SKM-1 (cell line): ENCODE measurements at regions not wholly inside any gene's neighbourhood (a gene's known extent, or its start where the extent isn't known, plus 50 kb on each side); places are given as distances from the start of the nearest gene placed in this dataset.

Experiments used
- DNase-seq: peaks from one replicate; lab custom pipeline; 2025; ENCODE audit not compliant: unreplicated experiment; lab: John Stamatoyannopoulos, UW

DNA sequence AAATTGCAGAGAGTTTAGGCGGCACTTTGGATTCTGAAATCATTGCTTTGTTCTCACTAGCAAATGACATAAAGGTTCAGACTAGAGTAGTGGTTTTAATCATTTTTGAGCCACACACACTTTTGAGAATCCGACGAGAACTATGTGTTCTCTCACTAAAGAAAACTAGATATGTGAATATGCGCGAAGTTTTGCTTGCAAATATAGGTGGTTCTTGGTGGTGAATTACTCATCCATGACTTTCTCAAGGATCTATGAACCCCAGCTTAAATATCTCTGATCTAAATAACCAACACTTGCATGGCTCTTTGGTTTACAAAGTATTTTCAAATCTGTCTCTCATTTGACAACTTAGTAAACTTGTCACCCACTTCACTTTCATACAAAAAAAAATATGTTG is 54.8 kb downstream of the NOG start:
- no peak for DNase-seq

GRCh38 chr17:56648806-56649205 is 55.3 kb downstream of the NOG start:
- no peak for DNase-seq

DNA sequence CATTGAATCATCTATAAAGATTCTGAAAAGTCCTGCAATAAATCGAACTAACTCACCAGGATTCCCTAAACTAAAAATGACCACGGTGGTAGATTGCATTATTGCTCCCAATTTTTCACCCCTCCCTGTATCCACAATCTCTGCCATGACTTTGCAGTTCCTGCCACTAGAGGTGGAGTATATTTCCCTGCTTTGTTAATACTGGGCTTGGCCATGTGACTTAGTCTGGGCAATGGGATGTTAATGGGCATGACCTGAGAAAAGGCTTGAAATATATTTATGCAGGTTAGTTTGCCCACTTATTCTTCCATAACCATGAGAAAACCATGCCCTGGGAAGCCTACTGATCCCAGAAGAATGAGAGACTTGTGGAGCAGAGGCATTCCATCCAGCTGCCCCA is 59.1 kb downstream of the NOG start:
- no peak for DNase-seq

DNA sequence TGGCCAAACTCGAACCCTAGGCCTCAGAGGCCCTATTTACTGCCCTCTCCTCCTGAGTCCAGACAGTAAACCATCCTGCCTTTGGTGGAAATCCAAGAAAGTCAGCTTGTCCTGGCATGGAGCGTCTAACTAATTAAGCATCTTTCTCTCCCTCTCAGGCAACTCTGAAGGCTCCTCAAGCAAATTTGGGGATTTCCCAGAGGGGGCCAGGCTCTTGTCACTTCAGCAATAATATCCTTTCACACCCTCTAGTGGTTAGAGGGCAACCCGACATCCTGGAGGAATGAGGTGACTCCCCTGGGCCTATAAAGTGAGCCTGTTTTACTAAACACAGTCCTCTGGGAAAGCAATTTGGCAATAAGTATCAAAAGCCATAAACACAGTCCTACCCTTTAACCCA is 60.4 kb downstream of the NOG start:
- DNase-seq: peak; percentile 9

GRCh38 chr17:56656701-56657327 is 63.3 kb downstream of the NOG start:
- DNase-seq: no peak

DNA sequence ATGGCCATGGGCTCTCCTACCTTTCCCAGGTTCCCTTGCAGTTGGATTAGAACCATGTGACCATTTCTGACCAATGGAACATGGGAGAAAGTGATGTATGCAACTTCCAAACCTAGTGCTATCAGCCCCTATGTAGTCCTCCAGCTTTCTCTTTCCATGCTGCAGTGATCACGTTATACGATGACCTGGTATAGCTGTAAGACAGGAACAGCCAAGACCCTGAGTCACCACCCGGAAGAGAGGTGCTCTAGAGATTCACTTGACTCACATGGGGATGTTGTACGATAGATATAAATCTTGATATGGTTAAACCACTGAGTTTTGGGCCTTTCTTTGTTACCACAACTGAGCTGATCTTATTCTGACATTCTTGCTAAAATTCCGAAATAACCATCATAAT is 65.1 kb downstream of the NOG start:
- DNase-seq: no peak

GRCh38 chr17:56659622-56660021 is 66.1 kb downstream of the NOG start:
- no peak for DNase-seq

- DNase-seq: no peak
Observed at GRCh38 chr17:56661906-56662305, 68.4 kb downstream of the NOG start.

DNA sequence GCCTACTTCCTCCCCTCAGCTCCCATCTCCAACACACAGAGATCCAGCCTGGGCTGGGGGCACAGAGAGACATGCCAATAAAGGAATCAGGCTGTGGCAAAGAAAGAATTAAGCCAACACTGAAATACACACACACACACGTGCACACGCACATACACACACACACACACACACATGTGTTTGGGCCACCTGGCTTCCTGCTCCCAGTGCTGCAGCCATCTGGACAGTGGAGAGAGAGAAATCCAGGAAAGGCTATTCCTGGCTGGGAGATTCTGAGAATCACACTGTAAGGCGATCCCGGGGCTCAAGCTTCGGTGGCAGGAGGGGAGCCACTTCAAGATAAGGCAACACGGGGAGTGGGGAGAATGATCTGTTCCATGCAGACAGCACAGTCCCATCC is 72.4 kb downstream of the NOG start:
- no peak for DNase-seq

GRCh38 chr17:56667925-56668458 is 74.5 kb downstream of the NOG start:
- no peak for DNase-seq

GRCh38 chr17:56672195-56672594 is 78.7 kb downstream of the NOG start:
- no peak for DNase-seq

- DNase-seq: no peak
Observed at GRCh38 chr17:56674401-56674925, 81.0 kb downstream of the NOG start.

DNA sequence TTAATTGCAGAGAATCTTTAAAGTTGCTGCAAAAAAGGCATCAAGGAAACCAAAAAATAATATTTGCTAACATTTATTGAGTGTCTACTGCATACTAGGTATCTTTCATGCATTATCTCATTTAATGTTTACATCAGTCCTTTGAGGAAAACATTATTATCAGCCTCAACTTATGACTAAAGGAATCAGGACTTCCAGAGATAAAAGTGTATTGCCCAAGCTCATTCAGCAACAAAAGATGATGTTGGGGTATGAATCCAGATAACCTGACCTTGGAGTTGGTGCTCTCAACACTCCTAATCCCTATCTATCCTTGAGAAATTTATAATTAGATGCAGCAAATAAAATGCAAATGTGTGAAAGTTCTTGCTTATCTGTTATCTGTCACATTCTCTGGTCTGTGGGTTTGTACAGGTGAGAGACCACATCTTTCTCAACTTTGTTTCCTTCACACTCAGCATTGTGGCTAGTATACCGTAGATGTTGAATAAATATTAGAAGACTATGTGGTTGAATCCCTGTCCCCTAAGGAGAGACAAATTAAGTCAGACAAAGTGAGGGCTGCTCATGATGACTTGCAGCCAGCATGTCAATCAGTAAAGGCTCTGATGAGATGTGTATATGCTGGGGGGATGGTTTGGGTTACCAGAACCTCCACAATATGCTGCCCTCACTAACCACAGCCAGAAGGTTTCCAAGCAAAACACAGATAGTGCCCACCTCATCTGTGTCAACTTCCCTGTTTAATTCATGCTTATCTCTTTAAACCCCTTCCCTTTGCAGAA is 82.6 kb downstream of the NOG start:
- no peak for DNase-seq

DNA sequence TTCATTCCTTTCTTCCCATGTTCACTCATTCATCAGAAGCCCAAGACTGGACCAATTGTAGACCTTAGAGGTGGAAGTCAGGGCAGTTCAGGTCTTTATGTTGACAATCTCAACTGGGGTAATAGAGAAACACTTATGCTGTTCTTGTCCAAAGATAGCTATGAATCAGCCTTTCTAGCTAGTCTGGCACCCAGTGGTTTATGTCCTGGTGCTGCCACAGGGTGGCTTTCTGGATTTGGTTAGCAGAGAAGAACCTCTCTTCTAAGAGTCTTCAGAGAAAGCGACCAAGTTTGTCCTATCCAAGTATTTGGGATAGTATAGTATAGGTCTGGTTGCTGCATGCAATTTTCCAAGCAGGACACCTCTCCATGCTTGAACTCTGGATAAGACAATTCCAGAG is 83.3 kb downstream of the NOG start:
- DNase-seq: no peak

DNA sequence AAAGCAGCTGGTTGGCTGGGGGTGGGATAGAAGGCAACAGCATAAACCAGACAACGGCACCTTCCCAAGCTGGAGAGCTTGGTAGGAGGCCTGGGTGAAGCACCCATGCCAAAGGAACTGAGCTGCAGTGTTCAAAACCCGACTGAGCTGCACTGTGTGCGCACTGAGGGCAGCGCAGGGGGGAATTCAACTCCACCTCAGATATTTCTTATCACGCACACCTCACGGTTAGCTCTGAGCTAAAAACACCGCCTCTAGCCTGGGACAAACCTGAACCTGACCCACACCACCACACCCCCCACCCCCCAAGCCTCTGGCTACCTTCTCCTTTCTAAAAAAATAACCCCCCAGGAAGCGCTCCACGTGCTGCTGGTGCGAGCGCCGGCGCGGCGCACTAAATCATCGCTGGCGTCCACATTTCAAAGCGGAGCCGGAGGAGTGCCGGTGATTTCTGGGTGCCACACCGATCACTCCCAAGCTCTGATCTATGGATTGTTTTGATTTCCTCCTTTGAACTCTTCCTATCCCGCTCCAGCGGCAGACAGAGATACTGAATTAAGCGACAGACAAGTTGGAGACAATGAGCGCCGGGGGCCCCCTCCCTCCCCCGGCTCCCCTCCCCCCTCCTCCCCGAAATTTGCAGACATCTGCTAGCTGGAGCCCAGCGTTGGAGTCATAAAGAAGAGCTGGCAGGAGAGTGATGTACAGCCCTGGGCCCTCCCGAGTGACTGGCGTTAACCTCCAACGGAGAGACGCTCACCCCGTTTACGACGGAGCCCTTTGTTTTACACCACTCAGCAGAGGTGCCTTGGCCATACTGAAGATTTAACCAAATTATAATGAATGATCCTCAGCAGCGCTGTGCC is 85.0 kb downstream of the NOG start:
- DNase-seq: no peak

DNA sequence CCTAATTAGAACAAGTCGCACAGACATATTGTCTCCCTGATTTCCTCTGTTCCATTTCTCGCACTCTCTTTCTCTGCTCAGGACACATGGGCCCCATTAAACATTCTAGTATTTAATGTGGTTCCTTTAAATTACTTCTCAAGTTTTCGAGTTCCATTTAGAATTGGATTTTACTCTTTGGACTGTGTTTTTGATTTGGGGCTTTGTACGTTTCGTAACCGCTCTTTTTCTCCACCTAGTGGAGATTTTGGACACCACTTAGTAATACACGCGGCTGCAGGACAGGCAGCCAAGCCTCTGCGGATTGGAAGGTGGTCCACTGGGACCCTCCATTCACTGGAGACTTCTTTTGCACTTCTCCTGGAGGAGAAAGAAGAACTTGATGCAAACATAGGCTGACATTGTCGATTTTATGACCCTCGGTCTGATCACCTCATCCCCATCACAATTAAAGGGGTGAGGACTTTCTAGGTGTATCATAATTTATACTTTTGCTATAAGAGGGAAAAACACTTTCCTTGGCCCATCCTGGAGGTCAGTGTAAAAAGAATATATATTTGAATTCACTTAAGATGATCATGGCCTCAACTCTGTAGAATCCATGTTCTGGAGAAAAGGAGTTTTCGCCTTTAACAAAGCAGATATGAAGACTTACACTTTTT is 85.7 kb downstream of the NOG start:
- no peak for DNase-seq

DNA sequence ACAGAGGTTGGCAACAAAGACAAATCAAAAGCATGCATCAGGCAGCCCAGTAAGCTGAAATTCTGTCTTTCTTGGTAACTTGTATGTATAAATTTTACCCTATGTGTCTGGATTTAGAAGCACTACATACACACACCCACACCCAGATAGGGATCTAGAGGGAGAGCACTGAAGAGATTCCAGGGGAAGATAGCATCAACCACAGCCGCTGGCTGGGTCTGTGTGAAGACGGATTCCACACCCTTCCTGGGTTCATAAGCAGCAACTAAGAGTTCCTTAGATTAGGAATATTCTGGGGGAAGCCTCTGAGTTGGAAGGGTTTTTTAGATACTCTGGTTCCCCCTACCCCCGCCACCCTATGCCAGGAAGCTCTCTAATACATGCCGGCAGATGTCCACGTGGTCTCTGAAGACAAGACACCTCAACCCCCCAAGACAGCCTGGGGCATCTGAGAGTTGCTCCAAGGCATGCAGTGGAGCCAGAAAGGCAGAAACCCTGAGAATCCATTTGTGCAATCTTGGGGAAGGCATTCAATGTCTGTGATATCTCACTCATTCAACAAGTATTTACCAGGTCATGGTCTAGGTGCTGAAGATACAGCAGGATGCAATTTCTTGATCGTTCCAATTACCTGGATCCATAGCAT is 86.4 kb downstream of the NOG start:
- DNase-seq: no peak

- no peak for DNase-seq
Observed at GRCh38 chr17:56680676-56681075, 87.2 kb downstream of the NOG start.

- no peak for DNase-seq
Observed at GRCh38 chr17:56681561-56682266, 88.2 kb downstream of the NOG start.

DNA sequence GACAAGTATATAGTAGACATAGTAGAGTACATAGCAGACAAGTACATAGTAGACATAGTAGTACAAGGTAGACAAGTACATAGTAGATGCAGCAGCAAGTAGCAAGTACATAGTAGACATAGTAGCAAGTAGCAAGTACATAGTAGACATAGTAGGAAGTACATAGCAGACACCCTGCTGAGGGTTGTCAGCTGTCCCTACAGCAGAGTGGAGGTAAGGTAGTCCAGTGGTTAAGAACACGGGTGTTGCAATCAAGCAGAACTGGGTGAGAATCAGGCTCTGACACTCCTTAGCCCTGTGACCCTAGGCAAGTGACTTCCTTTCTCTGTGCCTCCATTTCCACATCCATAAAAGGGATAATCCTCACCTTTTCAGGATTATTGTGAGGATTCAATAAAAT is 94.7 kb downstream of the NOG start:
- DNase-seq: no peak
